Activated naive CD4-positive, alpha-beta T cell treated with anti-CD3 and anti-CD28 coated beads for 36 hours (primary cell): ENCODE measurements at regions not wholly inside any gene's neighbourhood (a gene's known extent, or its start where the extent isn't known, plus 50 kb on each side); places are given as distances from the start of the nearest gene placed in this dataset.
"Not testable (repeated sequence)": the region's sequence is repeated elsewhere in the genome, so short reads cannot be mapped to it uniquely, and the experiment has no call there.

Source experiments
- CTCF ChIA-PET: fragments of 350-600 bp; sonication (Branson Sonifier 250); formaldehyde crosslinking; loops from one replicate; lab custom pipeline; 2021; ENCODE audit warnings: antibody characterized with exemption; lab: Charles Lee
- DNase-seq: peaks from one replicate; pipeline ENCODE4 v3.0.0-alpha.2; 2020
- H3K27ac Mint-ChIP-seq: one replicate; pipeline ENCODE4 v1.8.0; 2021; ENCODE audit warnings: mild to moderate bottlenecking, mixed read lengths
- H3K27me3 Mint-ChIP-seq: one replicate; pipeline ENCODE4 v1.8.0; 2021; ENCODE audit warnings: low read depth, mixed read lengths
- H3K36me3 Mint-ChIP-seq: one replicate; pipeline ENCODE4 v1.8.0; 2021; ENCODE audit warnings: low read depth, mixed read lengths
- H3K4me1 Mint-ChIP-seq: one replicate; pipeline ENCODE4 v1.8.0; 2021; ENCODE audit warnings: low read depth, mixed read lengths
- H3K4me3 Mint-ChIP-seq: one replicate; pipeline ENCODE4 v1.8.0; 2021; ENCODE audit warnings: mild to moderate bottlenecking, moderate library complexity, mixed read lengths
- H3K9me3 Mint-ChIP-seq: one replicate; pipeline ENCODE4 v1.8.0; 2021; ENCODE audit warnings: mixed read lengths
- intact Hi-C: fragments of 100-400 bp; cut with micrococcal nuclease; formaldehyde crosslinking; loops from one replicate; pipeline ENCODE4 v1.15.1; 2023

DNA sequence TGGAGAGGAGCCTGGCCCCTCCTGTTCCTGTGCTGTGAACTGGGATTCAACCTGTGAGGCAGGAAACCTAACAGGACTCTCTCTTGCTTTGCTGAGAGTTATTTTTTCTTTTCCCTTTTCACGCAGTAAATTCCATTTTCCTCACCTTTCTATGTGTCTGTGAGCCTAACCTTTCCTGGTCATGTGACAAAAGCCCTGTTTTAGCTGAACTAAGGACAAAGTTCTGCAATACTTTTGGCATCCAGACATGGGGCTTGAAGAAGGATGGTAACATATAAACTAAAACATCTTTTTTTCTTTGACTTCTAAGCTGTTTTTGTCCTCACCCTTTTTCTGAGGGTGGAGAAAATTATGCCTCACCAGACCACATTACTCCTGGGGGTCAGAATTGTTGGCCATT is 368.5 kb downstream of the HTR1B start:
- intact Hi-C loops: no loop called here

DNA sequence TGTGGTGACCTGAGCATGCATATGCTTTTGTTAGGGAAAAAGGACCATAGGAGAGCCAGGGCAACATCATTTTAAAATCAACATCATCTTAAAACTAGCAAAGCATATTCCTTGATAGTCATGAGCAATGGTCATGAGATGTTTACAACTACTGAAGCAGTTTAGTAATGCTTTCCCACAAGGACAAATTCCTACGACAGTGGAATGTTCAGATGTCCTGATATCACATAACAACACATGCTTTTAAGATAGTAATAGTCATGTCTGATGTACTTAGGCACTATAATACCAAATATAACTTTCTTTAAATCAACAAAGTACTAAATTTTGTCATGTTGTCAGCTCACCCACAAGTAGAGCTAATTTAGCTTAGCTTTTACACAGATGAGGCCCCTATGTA is 370.3 kb downstream of the HTR1B start:
- no peak for DNase-seq
- Mint-ChIP-seq H3K27me3 (no peaks in the 10 kb centered on the region), H3K27ac (no peak overlapping the region), H3K4me1 (no peaks in the 10 kb centered on the region), H3K36me3 (no peaks in the 10 kb centered on the region), H3K4me3 (no peak overlapping the region), H3K9me3 (peaks cover 5% of the 10 kb centered on the region)
- intact Hi-C loops: no loop called here
- CTCF ChIA-PET: no interaction called here

More for the DNA sequence above, 368.5 kb downstream of the HTR1B start:
- Mint-ChIP-seq H3K27me3 (no peaks in the 10 kb centered on the region), H3K27ac (no peak overlapping the region), H3K36me3 (no peaks in the 10 kb centered on the region), H3K4me1 (no peaks in the 10 kb centered on the region), H3K9me3 (peaks cover 4% of the 10 kb centered on the region), H3K4me3 (no peak overlapping the region)
- CTCF ChIA-PET: no interaction called here
- no peak for DNase-seq

DNA sequence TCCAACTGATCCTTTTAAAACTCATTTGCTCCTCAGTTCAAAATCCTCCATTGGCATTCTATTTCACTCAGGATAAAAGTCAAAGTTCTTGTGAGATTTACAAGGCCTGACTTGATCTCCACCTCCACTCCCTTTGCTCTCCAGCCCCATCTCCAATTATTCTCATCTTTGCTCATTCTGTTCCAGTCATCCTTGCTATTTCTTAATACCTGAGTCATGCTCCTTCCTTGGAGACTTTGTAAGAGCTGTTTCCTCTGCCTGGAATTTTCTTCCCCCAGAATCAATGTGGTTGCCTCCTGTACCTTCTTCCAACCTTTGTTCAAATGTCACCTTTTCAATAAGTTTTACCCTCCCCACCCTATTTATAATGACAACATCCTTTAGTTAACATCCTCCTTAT is 373.5 kb downstream of the HTR1B start:
- CTCF ChIA-PET: no interaction called here
- DNase-seq: no peak
- Mint-ChIP-seq H3K27me3 (no peaks in the 10 kb centered on the region), H3K36me3 (no peaks in the 10 kb centered on the region), H3K4me1 (no peaks in the 10 kb centered on the region), H3K4me3 (no peak overlapping the region), H3K9me3 (peaks cover 8% of the 10 kb centered on the region), H3K27ac (no peak overlapping the region)
- intact Hi-C loops: no loop called here

DNA sequence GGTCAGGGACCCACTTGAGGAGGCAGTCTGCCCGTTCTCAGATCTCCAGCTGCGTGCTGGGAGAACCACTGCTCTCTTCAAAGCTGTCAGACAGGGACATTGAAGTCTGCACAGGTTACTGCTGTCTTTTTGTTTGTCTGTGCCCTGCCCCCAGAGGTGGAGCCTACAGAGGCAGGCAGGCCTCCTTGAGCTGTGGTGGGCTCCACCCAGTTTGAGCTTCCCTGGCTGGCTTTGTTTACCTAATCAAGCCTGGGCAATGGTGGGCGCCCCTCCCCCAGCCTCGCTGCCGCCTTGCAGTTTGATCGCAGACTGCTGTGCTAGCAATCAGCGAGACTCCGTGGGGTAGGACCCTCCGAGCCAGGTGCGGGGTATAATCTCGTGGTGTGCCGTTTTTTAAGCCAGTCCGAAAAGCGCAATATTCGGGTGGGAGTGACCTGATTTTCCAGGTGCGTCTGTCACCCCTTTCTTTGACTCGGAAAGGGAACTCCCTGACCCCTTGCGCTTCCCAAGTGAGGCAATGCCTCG is 375.4 kb downstream of the HTR1B start:
- intact Hi-C loops, H3K36me3 Mint-ChIP-seq, DNase-seq, H3K9me3 Mint-ChIP-seq, H3K4me1 Mint-ChIP-seq, CTCF ChIA-PET, H3K4me3 Mint-ChIP-seq, H3K27me3 Mint-ChIP-seq, H3K27ac Mint-ChIP-seq: not testable (repeated sequence)

DNA sequence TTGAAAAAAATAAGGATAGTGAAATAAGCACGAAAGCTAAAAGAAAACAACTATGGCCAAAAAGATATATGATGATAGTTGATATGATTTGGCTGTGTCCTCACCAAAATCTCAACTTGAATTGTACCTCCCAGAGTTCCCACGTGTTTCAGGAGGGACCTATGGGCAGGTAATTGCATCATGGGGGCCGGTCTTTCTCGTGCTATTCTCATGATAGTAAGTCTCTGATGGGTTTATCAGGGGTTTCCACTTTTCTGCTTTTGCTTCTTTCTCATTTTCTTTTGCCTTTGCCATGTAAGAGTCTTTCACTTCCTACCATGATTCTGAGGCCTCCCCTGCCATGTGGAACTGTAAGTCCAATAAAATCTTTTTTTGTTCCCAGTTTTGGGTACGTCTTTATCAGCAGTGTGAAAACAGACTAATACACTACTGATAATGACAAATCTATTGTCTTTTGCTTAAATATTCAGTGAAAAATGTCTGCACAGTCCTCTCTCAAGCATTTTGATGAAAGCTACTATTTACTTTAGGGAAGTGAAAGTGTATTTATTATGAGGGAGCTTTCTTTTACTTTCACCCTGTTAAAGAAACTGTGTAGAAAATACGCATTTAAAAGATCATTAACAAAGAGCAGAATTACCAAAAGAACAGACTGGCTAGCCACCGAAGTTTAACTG is 389.1 kb downstream of the HTR1B start:
- H3K9me3 Mint-ChIP-seq: peaks cover 5% of the 10 kb centered on the region
- CTCF ChIA-PET: no interaction called here
- H3K27ac Mint-ChIP-seq: no peak overlapping the region
- no peak for DNase-seq
- no peak overlapping the region for H3K4me3 Mint-ChIP-seq
- no peaks in the 10 kb centered on the region for H3K27me3 Mint-ChIP-seq
- no peaks in the 10 kb centered on the region for H3K36me3 Mint-ChIP-seq
- intact Hi-C loops: no loop called here
- H3K4me1 Mint-ChIP-seq: no peaks in the 10 kb centered on the region

DNA sequence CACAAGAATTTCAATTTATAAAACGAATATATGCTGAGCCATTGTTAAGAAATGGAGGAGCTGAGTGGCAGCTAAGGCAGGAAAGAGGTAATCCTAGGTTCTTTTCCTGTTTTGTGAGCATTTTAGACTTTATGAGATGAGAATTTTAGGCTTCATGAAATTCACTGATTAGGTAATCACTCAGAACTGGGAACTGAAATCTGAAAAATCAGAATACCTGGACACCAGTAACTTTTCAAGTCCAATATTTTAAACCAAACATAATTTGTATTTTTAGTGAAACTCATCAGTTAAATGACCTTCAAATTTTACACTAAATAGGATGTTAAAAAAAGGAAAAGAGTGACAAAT is 389.9 kb downstream of the HTR1B start:
- H3K27ac Mint-ChIP-seq: no peak overlapping the region
- H3K4me3 Mint-ChIP-seq: no peak overlapping the region
- H3K4me1 Mint-ChIP-seq: no peaks in the 10 kb centered on the region
- CTCF ChIA-PET: no interaction called here
- intact Hi-C loops: no loop called here
- no peak for DNase-seq
- H3K27me3 Mint-ChIP-seq: no peaks in the 10 kb centered on the region
- no peaks in the 10 kb centered on the region for H3K36me3 Mint-ChIP-seq
- H3K9me3 Mint-ChIP-seq: peaks cover 4% of the 10 kb centered on the region

DNA sequence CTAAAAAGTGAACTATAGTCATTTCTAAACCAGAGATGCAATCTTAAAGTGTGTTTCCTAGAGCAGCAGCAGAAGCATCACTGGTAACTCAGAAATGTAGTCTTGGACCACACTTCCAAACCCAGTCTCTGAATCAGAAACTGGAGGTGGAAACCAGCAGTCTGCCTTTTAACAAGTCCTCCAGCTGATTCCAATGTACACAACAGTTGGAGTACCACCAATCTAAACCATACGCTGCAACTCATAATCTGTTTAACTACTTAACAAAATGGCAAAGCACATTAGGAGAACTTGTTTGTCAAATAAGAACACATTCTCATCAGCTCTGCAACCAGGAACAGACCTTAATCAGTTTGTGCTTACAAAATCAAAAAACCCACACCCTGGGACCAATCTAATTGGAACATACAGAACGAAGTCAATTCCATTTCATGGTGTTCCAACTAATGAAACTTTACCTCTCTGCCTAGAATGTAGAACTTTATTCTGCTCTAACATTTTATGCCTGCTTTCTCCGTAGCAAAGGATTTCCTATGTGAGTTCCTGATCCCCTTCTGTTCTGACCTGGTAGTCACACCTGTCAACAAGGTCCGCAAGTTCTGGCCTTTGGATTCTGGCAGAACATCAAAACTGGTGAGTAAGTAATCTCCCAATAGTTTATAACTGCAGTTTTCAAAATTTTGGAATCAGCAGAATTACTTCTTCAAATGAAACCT is 390.4 kb downstream of the HTR1B start:
- CTCF ChIA-PET: no interaction called here
- H3K36me3 Mint-ChIP-seq: no peaks in the 10 kb centered on the region
- DNase-seq: no peak
- no peak overlapping the region for H3K4me3 Mint-ChIP-seq
- no peak overlapping the region for H3K27ac Mint-ChIP-seq
- no peaks in the 10 kb centered on the region for H3K27me3 Mint-ChIP-seq
- H3K9me3 Mint-ChIP-seq: peaks cover 4% of the 10 kb centered on the region
- no peaks in the 10 kb centered on the region for H3K4me1 Mint-ChIP-seq
- intact Hi-C loops: no loop called here

DNA sequence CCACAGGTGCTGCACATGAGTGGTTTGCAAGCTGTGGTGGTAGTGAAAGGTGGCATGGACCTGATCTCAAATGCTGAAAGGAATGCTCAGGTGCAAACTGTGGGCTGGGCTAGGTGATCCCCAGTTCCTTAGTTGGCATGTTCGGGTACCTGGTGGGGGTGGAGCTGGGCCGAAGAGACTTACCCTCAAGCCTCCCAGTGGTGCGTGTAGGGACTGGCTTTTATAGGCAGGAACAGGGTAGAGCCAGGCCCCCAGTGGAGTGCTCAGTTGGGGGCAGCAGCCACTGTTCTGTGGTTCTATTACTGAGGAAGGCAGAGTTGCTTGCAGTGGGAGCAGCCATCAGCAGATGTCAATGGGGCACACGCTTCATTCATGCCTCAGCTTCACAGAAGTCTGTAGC is 399.8 kb downstream of the HTR1B start:
- no peaks in the 10 kb centered on the region for H3K4me1 Mint-ChIP-seq
- no peaks in the 10 kb centered on the region for H3K36me3 Mint-ChIP-seq
- H3K27me3 Mint-ChIP-seq: no peaks in the 10 kb centered on the region
- DNase-seq: no peak
- H3K4me3 Mint-ChIP-seq: no peak overlapping the region
- CTCF ChIA-PET: no interaction called here
- peaks cover 8% of the 10 kb centered on the region for H3K9me3 Mint-ChIP-seq
- H3K27ac Mint-ChIP-seq: no peak overlapping the region
- intact Hi-C loops: no loop called here

DNA sequence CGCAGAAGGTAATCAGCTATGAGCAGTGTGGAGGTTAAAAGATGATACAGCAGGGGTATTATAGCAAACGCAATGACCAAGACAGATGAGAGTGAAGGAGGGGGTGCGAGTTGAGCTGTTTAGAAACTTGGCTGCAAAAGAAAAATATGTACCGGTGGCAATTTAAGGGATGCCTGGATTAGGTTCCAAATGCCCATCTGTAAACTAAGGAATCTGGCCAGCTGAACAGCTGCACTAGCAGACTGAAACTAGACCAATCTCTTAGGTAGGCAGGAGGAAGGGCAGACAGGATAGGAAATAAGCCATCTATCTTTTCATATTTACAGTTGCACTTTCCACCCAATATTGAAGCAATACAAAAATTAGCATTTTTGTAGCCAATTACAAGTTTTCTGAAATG is 407.6 kb downstream of the HTR1B start:
- no peak overlapping the region for H3K4me3 Mint-ChIP-seq
- intact Hi-C loops: no loop called here
- no peaks in the 10 kb centered on the region for H3K4me1 Mint-ChIP-seq
- CTCF ChIA-PET: no interaction called here
- no peaks in the 10 kb centered on the region for H3K36me3 Mint-ChIP-seq
- H3K9me3 Mint-ChIP-seq: peaks cover 24% of the 10 kb centered on the region
- H3K27ac Mint-ChIP-seq: no peak overlapping the region
- no peaks in the 10 kb centered on the region for H3K27me3 Mint-ChIP-seq
- no peak for DNase-seq

DNA sequence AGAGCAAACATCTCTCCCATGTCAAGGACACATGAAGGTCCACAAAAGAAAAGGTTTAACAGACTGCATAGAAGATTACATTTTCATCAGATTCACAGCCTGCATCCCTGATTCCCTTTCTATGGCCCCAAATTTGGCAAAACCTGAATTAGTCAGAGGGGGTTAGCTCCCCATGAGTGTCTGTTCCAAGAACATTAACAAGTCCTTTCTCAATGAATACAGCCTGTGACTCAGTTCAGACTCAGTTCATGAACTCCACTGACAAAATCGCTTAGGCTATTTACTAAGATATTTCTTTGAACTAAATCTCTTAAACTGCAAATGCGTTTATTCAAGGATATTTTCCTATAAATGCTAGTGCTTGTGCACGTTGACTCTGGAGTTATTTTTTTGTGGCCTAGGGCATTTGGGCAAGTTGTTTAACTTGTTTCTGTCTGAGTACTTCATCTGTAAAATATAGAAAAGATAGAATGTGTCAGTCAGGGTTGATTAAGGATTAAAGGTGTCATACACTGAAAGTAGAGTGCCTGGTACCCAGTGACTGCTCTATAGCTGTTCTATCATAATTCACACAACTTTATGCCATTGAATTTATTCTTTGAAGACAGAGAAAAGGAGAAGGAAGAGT is 422.6 kb downstream of the HTR1B start:
- intact Hi-C loops: no loop called here
- DNase-seq: no peak
- no peaks in the 10 kb centered on the region for H3K36me3 Mint-ChIP-seq
- peaks cover 14% of the 10 kb centered on the region for H3K9me3 Mint-ChIP-seq
- H3K4me1 Mint-ChIP-seq: no peaks in the 10 kb centered on the region
- no peaks in the 10 kb centered on the region for H3K27me3 Mint-ChIP-seq
- H3K4me3 Mint-ChIP-seq: no peak overlapping the region
- no peak overlapping the region for H3K27ac Mint-ChIP-seq
- CTCF ChIA-PET: no interaction called here

DNA sequence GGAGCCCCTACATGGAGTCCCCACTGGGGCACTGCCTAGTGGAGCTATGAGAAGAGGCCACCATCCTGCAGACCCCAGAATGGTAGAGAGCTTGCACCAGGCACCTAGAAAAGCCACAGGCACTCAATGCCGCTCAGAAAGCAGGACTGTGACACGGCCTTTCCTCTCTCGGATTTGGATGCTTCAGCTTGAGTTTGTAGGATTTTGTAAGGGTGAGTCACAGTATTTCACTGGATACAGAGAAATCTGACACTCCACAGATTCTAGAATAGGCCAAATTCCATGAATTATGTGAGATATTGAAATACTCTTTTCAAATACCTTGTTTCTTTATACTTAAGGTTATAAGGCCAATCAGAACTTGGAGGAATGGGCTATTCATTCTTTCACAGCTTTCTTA is 424.5 kb downstream of the HTR1B start:
- CTCF ChIA-PET: interaction anchor here (0.7 kb wide), 1 partner anchor 773 kb away, joined by 3 read pairs; no protein-coding TSS in a partner anchor
- DNase-seq: no peak
- Mint-ChIP-seq H3K27me3 (no peaks in the 10 kb centered on the region), H3K4me3 (no peak overlapping the region), H3K36me3 (no peaks in the 10 kb centered on the region), H3K4me1 (no peaks in the 10 kb centered on the region), H3K27ac (no peak overlapping the region), H3K9me3 (peaks cover 14% of the 10 kb centered on the region)
- intact Hi-C loops: no loop called here

DNA sequence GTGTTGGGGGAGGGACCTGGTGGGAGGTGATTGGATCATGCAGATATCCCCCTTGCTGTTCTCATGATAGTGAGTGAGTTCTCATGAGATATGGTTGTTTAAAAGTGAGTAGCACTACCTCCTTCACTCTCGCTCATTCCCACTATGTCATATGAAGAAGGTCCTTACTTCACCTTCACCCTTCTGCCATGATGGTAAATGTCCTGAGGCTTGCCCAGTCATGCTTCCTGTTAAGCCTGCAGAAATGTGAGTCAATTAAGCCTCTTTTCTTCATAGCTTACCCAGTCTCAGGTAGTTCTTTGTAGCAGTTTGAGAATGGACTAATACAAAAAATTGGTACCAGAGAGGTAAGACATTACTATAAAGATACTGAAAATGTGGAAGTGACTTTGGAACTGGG is 425.9 kb downstream of the HTR1B start:
- H3K4me3 Mint-ChIP-seq: no peak overlapping the region
- no peaks in the 10 kb centered on the region for H3K4me1 Mint-ChIP-seq
- H3K9me3 Mint-ChIP-seq: peaks cover 14% of the 10 kb centered on the region
- intact Hi-C loops: no loop called here
- no peak overlapping the region for H3K27ac Mint-ChIP-seq
- no peak for DNase-seq
- CTCF ChIA-PET: no interaction called here
- H3K27me3 Mint-ChIP-seq: no peaks in the 10 kb centered on the region
- no peaks in the 10 kb centered on the region for H3K36me3 Mint-ChIP-seq

DNA sequence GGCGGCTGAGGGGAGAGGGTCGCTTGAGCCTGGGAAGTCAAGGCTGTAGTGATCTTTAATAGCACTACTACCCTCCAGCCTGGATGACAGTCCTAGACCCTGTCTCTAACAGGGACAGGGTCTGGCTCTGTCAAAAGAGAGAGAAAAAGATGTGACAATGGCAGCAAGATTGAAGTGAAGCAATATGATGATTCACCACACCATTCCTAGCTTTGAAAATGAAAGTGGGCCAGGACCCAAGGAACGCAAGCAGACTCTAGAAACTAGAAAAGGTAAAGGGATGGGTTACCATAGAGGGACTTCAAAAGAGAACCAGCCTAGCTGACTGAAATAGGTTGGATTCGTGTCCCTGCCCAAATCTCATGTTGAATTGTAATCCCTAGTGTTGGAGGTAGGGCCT is 426.9 kb downstream of the HTR1B start:
- no peak overlapping the region for H3K4me3 Mint-ChIP-seq
- CTCF ChIA-PET: no interaction called here
- no peaks in the 10 kb centered on the region for H3K36me3 Mint-ChIP-seq
- H3K4me1 Mint-ChIP-seq: no peaks in the 10 kb centered on the region
- intact Hi-C loops: no loop called here
- H3K27me3 Mint-ChIP-seq: no peaks in the 10 kb centered on the region
- no peak overlapping the region for H3K27ac Mint-ChIP-seq
- DNase-seq: no peak
- H3K9me3 Mint-ChIP-seq: peaks cover 14% of the 10 kb centered on the region
